HG03280 (cell line): ENCODE measurements at regions not wholly inside any gene's neighbourhood (a gene's known extent, or its start where the extent isn't known, plus 50 kb on each side); places are given as distances from the start of the nearest gene placed in this dataset.
"Not testable (repeated sequence)": the region's sequence is repeated elsewhere in the genome, so short reads cannot be mapped to it uniquely, and the experiment has no call there.

ENCODE experiments used
- ATAC-seq: cut with Tn5 transposase; IDR thresholded peaks from one replicate; pipeline ENCODE4 v1.9.1; 2021; ENCODE audit warnings: mild to moderate bottlenecking, moderate library complexity; ENCODE audit not compliant: unreplicated experiment

GRCh38 chr7:113269592-113269991 is 151.2 kb upstream of the SMIM30 start:
- not testable (repeated sequence) for ATAC-seq

- ATAC-seq = no peak
These were observed 150.4 kb upstream of the SMIM30 start for GRCh38 chr7:113268757-113269156.

- ATAC-seq = no peak
These were observed 149.5 kb upstream of the SMIM30 start for GRCh38 chr7:113267885-113268284.

- no peak for ATAC-seq
These were observed 148.9 kb upstream of the SMIM30 start for GRCh38 chr7:113267271-113267670.

- ATAC-seq = no peak
These were observed 145.4 kb upstream of the SMIM30 start for GRCh38 chr7:113263749-113264148.

GRCh38 chr7:113263215-113263742 is 144.9 kb upstream of the SMIM30 start:
- not testable (repeated sequence) for ATAC-seq

GRCh38 chr7:113256883-113257531 is 138.7 kb upstream of the SMIM30 start:
- ATAC-seq = no peak

- no peak for ATAC-seq
These were observed 128.8 kb upstream of the SMIM30 start for GRCh38 chr7:113247198-113247597.

- ATAC-seq = no peak
These were observed 128.4 kb upstream of the SMIM30 start for GRCh38 chr7:113246738-113247137.

- ATAC-seq = no peak
These were observed 114.5 kb upstream of the SMIM30 start for GRCh38 chr7:113232885-113233284.

GRCh38 chr7:113230691-113231090 is 112.3 kb upstream of the SMIM30 start:
- no peak for ATAC-seq

- ATAC-seq = no peak
These were observed 99.0 kb upstream of the SMIM30 start for GRCh38 chr7:113217314-113217713.

GRCh38 chr7:113216038-113216437 is 97.7 kb upstream of the SMIM30 start:
- ATAC-seq = no peak

GRCh38 chr7:113209449-113210203 is 91.3 kb upstream of the SMIM30 start:
- ATAC-seq = no peak

- ATAC-seq = no peak
These were observed 89.6 kb upstream of the SMIM30 start for GRCh38 chr7:113207931-113208330.

- no peak for ATAC-seq
These were observed 89.1 kb upstream of the SMIM30 start for GRCh38 chr7:113207441-113207840.

- no peak for ATAC-seq
These were observed 86.1 kb upstream of the SMIM30 start for GRCh38 chr7:113204415-113204814.

- ATAC-seq = no peak
These were observed 83.9 kb upstream of the SMIM30 start for GRCh38 chr7:113202284-113202683.

- no peak for ATAC-seq
These were observed 81.9 kb upstream of the SMIM30 start for GRCh38 chr7:113200281-113200680.

GRCh38 chr7:113199841-113200240 is 81.5 kb upstream of the SMIM30 start:
- ATAC-seq = no peak

- ATAC-seq = no peak
These were observed 80.8 kb upstream of the SMIM30 start for GRCh38 chr7:113199136-113199535.

- ATAC-seq = no peak
These were observed 79.9 kb upstream of the SMIM30 start for GRCh38 chr7:113198226-113198625.
